Skeletal muscle satellite cell (primary cell): ENCODE measurements at regions not wholly inside any gene's neighbourhood (a gene's known extent, or its start where the extent isn't known, plus 50 kb on each side); places are given as distances from the start of the nearest gene placed in this dataset.
"Not testable (repeated sequence)": the region's sequence is repeated elsewhere in the genome, so short reads cannot be mapped to it uniquely, and the experiment has no call there.

Experiments
- H3K27me3 ChIP-seq: 2 replicates; pipeline ENCODE4 v1.7.0; 2013; ENCODE audit warnings: low read length; ENCODE audit not compliant: control insufficient read depth, insufficient read depth
- H3K36me3 ChIP-seq: 2 replicates; pipeline ENCODE4 v1.7.0; 2013; ENCODE audit warnings: mild to moderate bottlenecking, control low read depth, low read length; ENCODE audit not compliant: insufficient read depth
- H3K4me1 ChIP-seq: 2 replicates; pipeline ENCODE4 v1.7.0; 2013; ENCODE audit warnings: low read length; ENCODE audit not compliant: control insufficient read depth, insufficient read depth
- H3K4me2 ChIP-seq: 2 replicates; pipeline ENCODE4 v1.7.0; 2013; ENCODE audit warnings: mild to moderate bottlenecking, low read length
- H3K4me3 ChIP-seq: 2 replicates; pipeline ENCODE4 v1.7.0; 2013; ENCODE audit warnings: low read length
- H3K9ac ChIP-seq: 2 replicates; pipeline ENCODE4 v1.7.0; 2013; ENCODE audit warnings: mild to moderate bottlenecking, low read depth, low read length, moderate library complexity
- H3K9me3 ChIP-seq: replicated peaks from 2 replicates; pipeline ENCODE4 v1.7.0; 2013; ENCODE audit warnings: mild to moderate bottlenecking, control low read depth, low read length

GRCh38 chr3:148525621-148526020 is 172.1 kb upstream of the AGTR1 start:
- not testable (repeated sequence) for H3K4me2 ChIP-seq, H3K9ac ChIP-seq, H3K9me3 ChIP-seq, H3K27me3 ChIP-seq, H3K36me3 ChIP-seq, H3K4me3 ChIP-seq
- H3K4me1 ChIP-seq, result peaks cover 11% of the 10 kb centered on the region

- Histone ChIP-seq H3K9me3 (no peaks in the 10 kb centered on the region), H3K4me2 (peak overlapping the region; percentile 41), H3K27me3 (no peaks in the 10 kb centered on the region), H3K4me3 (no peak overlapping the region), H3K4me1 (peaks cover 11% of the 10 kb centered on the region), H3K36me3 (no peaks in the 10 kb centered on the region), H3K9ac (no peak overlapping the region)
Measured at GRCh38 chr3:148528024-148528423, 169.7 kb upstream of the AGTR1 start.

GRCh38 chr3:148531836-148532235 is 165.9 kb upstream of the AGTR1 start:
- Histone ChIP-seq H3K9me3 (no peaks in the 10 kb centered on the region), H3K36me3 (no peaks in the 10 kb centered on the region), H3K4me2 (no peak overlapping the region), H3K27me3 (no peaks in the 10 kb centered on the region), H3K4me1 (peaks cover 11% of the 10 kb centered on the region), H3K9ac (no peak overlapping the region), H3K4me3 (no peak overlapping the region)

GRCh38 chr3:148532326-148532725 is 165.4 kb upstream of the AGTR1 start:
- Histone ChIP-seq H3K27me3 (no peaks in the 10 kb centered on the region), H3K4me1 (peaks cover 11% of the 10 kb centered on the region), H3K36me3 (no peaks in the 10 kb centered on the region), H3K9ac (no peak overlapping the region), H3K9me3 (no peaks in the 10 kb centered on the region), H3K4me3 (no peak overlapping the region), H3K4me2 (no peak overlapping the region)

- Histone ChIP-seq H3K9me3 (no peaks in the 10 kb centered on the region), H3K4me1 (peaks cover 9% of the 10 kb centered on the region), H3K27me3 (no peaks in the 10 kb centered on the region), H3K4me3 (no peak overlapping the region), H3K4me2 (no peak overlapping the region), H3K9ac (no peak overlapping the region), H3K36me3 (no peaks in the 10 kb centered on the region)
Measured at GRCh38 chr3:148532774-148533173, 164.9 kb upstream of the AGTR1 start.

GRCh38 chr3:148534089-148534988 is 163.4 kb upstream of the AGTR1 start:
- Histone ChIP-seq H3K9ac (no peak overlapping the region), H3K4me2 (no peak overlapping the region), H3K4me3 (no peak overlapping the region), H3K36me3 (no peaks in the 10 kb centered on the region), H3K4me1 (no peaks in the 10 kb centered on the region), H3K9me3 (no peaks in the 10 kb centered on the region), H3K27me3 (no peaks in the 10 kb centered on the region)

GRCh38 chr3:148535001-148535400 is 162.7 kb upstream of the AGTR1 start:
- no peaks in the 10 kb centered on the region for H3K9me3 ChIP-seq
- H3K4me3 ChIP-seq, result no peak overlapping the region
- H3K9ac ChIP-seq, result no peak overlapping the region
- no peaks in the 10 kb centered on the region for H3K27me3 ChIP-seq
- no peaks in the 10 kb centered on the region for H3K4me1 ChIP-seq
- no peak overlapping the region for H3K4me2 ChIP-seq
- H3K36me3 ChIP-seq, result no peaks in the 10 kb centered on the region

- Histone ChIP-seq H3K4me1 (no peaks in the 10 kb centered on the region), H3K36me3 (no peaks in the 10 kb centered on the region), H3K27me3 (no peaks in the 10 kb centered on the region), H3K9ac (no peak overlapping the region), H3K9me3 (no peaks in the 10 kb centered on the region), H3K4me3 (no peak overlapping the region), H3K4me2 (no peak overlapping the region)
Measured at GRCh38 chr3:148540266-148540665, 157.4 kb upstream of the AGTR1 start.

- Histone ChIP-seq H3K4me3 (no peak overlapping the region), H3K9ac (no peak overlapping the region), H3K27me3 (no peaks in the 10 kb centered on the region), H3K4me2 (no peak overlapping the region), H3K9me3 (no peaks in the 10 kb centered on the region), H3K4me1 (no peaks in the 10 kb centered on the region), H3K36me3 (no peaks in the 10 kb centered on the region)
Measured at GRCh38 chr3:148540851-148541250, 156.9 kb upstream of the AGTR1 start.

- H3K27me3 ChIP-seq, result no peaks in the 10 kb centered on the region
- no peak overlapping the region for H3K4me2 ChIP-seq
- no peaks in the 10 kb centered on the region for H3K36me3 ChIP-seq
- no peaks in the 10 kb centered on the region for H3K9me3 ChIP-seq
- H3K4me3 ChIP-seq, result no peak overlapping the region
- no peaks in the 10 kb centered on the region for H3K4me1 ChIP-seq
- H3K9ac ChIP-seq, result no peak overlapping the region
Measured at GRCh38 chr3:148546959-148547358, 150.7 kb upstream of the AGTR1 start.

- no peaks in the 10 kb centered on the region for H3K36me3 ChIP-seq
- no peaks in the 10 kb centered on the region for H3K9me3 ChIP-seq
- H3K4me2 ChIP-seq, result no peak overlapping the region
- no peaks in the 10 kb centered on the region for H3K27me3 ChIP-seq
- H3K9ac ChIP-seq, result no peak overlapping the region
- no peak overlapping the region for H3K4me3 ChIP-seq
- no peaks in the 10 kb centered on the region for H3K4me1 ChIP-seq
Measured at GRCh38 chr3:148551767-148552260, 145.9 kb upstream of the AGTR1 start.

GRCh38 chr3:148554367-148554766 is 143.3 kb upstream of the AGTR1 start:
- Histone ChIP-seq H3K9ac (no peak overlapping the region), H3K4me1 (no peaks in the 10 kb centered on the region), H3K4me3 (no peak overlapping the region), H3K4me2 (no peak overlapping the region), H3K36me3 (no peaks in the 10 kb centered on the region), H3K27me3 (no peaks in the 10 kb centered on the region), H3K9me3 (no peaks in the 10 kb centered on the region)
